ENCODE measurements at regions not wholly inside any gene's neighbourhood (a gene's known extent, or its start where the extent isn't known, plus 50 kb on each side); places are given as distances from the start of the nearest gene placed in this dataset.

- H3K4me2 ChIP-seq (ENCODE audit: insufficient read depth, low read length): no peak overlapping the region
- POLR2A ChIA-PET: no interaction called here
- CTCF ChIA-PET (ENCODE audit: low intra/inter-chr PET ratio): no interaction called here
- no peaks in the 10 kb centered on the region; the same call in 1 of the 2 replicates for H3K9me3 ChIP-seq (replicated peaks; ENCODE audit: control insufficient read depth, insufficient read depth, low read depth, low read length)
- H3K79me2 ChIP-seq (ENCODE audit: control insufficient read depth, insufficient read depth, low read length): no peaks in the 10 kb centered on the region
- H2AFZ ChIP-seq (ENCODE audit: low read depth, low read length): no peak overlapping the region
- DNase-seq (ENCODE audit: extremely low read depth in 1 of 4, low spot score in 3 of 4): no peak
- H3K27ac ChIP-seq (ENCODE audit: extremely low read depth, low read depth, low read length): no peak overlapping the region
- no peak for ATAC-seq
- H4K20me1 ChIP-seq (replicated peaks; ENCODE audit: control insufficient read depth, insufficient read depth, low read length): no peaks in the 10 kb centered on the region
- in situ Hi-C loops (cut with MboI) (no loop called here), intact Hi-C loops (cut with micrococcal nuclease) (no loop called here)
- TF ChIP-seq ZNF592 (IDR thresholded peaks at IDR 0.05): no peak
- no peak for TF ChIP-seq RAD21 (CRISPR knock-in tag; conservative IDR thresholded peaks at IDR 0.05 in 1 of 2, IDR thresholded peaks at IDR 0.05 in 1 of 2)
- no peak for TF ChIP-seq PRDM10 (IDR thresholded peaks at IDR 0.05; ENCODE audit: partially characterized antibody)
- TF ChIP-seq XRCC5 (IDR thresholded peaks at IDR 0.05; ENCODE audit: low read depth, low read length): no peak
- TF ChIP-seq MIER1 (IDR thresholded peaks at IDR 0.05; ENCODE audit: low read depth): no peak
- TF ChIP-seq KLF1 (tag; IDR thresholded peaks at IDR 0.05): no peak
- TF ChIP-seq NR2C1 (IDR thresholded peaks at IDR 0.05): no peak
- TF ChIP-seq NR2C1 (tag; IDR thresholded peaks at IDR 0.05): no peak
- no peak for TF ChIP-seq MTA2 (IDR thresholded peaks at IDR 0.05; ENCODE audit: low read depth)
- no peak for TF ChIP-seq ZNF561 (CRISPR knock-in tag; conservative IDR thresholded peaks at IDR 0.05)
- TF ChIP-seq CBX3 (IDR thresholded peaks at IDR 0.05; ENCODE audit: borderline replicate concordance in 1 of 2, low read length in 2 of 2): no peak
- 6% methylated on average over 9 of the region's 9 CpGs for WGBS (ENCODE audit: insufficient coverage, low coverage, missing lambda C conversion rate)
- no peak for FAIRE-seq
- H3K36me3 ChIP-seq (ENCODE audit: control insufficient read depth, insufficient read depth, low read length): no peaks in the 10 kb centered on the region
- no peaks in the 10 kb centered on the region for H3K4me1 ChIP-seq (replicated peaks in 1 of 2; ENCODE audit: control insufficient read depth in 2 of 2, insufficient read depth in 2 of 2, low read length in 2 of 2)
- no peak overlapping the region for H3K9ac ChIP-seq (ENCODE audit: insufficient read depth in 1 of 2, low read depth in 2 of 2, low read length in 2 of 2)
- H3K27me3 ChIP-seq (ENCODE audit: control insufficient read depth in 2 of 2, insufficient read depth in 2 of 2, low read length in 2 of 2): no peaks in the 10 kb centered on the region
- H3K4me3 ChIP-seq: no peak overlapping the region
- no peaks in the 10 kb centered on the region for H3K9me1 ChIP-seq (ENCODE audit: control insufficient read depth, insufficient read depth, low read length)
- BruUV-seq (replicated peaks): no TSS peak
Observed at GRCh38 chr5:24363789-24364481, 280.8 kb downstream of the CDH10 start.
